ENCODE measurements at regions not wholly inside any gene's neighbourhood (a gene's known extent, or its start where the extent isn't known, plus 50 kb on each side); places are given as distances from the start of the nearest gene placed in this dataset.
A peak's percentile ranks its signal among the peaks of the same experiment; 100 is the strongest.

DNA sequence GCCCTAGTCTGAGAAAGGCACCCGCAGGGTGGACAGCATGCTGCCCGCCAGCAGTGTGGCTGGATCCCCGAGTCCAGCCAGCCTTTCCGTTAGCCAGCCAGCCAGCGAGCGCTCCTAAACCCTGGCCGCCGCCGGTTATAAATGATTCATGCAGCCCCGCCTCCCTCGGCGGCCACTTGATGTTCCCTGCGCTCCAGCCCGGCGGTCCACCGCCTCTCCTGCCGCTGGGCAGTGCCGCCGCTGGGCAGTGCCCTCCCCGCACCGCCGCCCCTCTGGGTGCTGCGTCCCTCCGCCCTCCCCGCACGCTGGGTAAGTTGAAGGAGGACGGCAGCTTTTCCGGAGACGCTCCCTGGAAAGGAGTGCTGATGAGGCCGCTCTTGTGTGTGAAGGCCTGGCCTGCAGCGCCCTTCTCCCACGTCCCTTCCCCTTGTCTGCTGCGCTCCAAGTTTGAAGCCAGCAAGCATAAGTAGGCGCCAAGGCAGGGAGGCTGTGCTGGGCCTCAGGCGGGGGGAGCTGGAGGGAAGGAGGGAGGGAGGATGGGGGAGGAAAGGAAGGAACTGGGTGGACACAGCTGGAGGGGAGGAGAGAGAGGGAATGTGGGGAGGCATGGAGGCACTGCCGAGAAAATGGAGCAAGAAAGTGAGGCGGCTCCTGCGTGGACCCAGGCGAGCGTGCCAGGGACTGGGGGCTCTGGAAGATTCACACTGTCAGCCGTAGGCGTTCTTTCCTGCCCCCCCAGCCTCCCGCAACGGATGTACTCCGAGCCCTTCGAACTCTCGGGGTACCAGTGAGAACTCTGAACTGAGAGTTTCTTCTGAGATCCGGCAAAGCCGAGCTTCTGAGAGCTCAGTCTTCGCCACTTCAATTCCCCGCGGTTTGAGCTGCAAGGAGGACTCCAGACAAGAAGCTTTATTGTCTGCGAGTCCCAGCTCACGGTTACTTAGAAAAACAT is 131.9 kb downstream of the GLI2 start:
- Histone ChIP-seq H3K4me3 (ENCODE audit: insufficient read depth, low read depth, low read length) (peak overlapping the region; percentile 12; the same call in 1 of the 2 replicates), H3K36me3 (replicated peaks; ENCODE audit: control insufficient read depth, insufficient read depth, low read length) (no peaks in the 10 kb centered on the region), H3K27me3 (ENCODE audit: control insufficient read depth, insufficient read depth, low read length) (no peaks in the 10 kb centered on the region)
- peak; percentile 87 for DNase-seq

- DNase-seq, result no peak
- no peak overlapping the region for H3K4me3 ChIP-seq (ENCODE audit: insufficient read depth, low read depth, low read length)
- H3K36me3 ChIP-seq (replicated peaks; ENCODE audit: control insufficient read depth, insufficient read depth, low read length), result no peaks in the 10 kb centered on the region
- H3K27me3 ChIP-seq (ENCODE audit: control insufficient read depth, insufficient read depth, low read length), result no peaks in the 10 kb centered on the region
Observed at GRCh38 chr2:120868366-120868765, 132.7 kb downstream of the GLI2 start.

- no peak for DNase-seq
- Histone ChIP-seq H3K27me3 (ENCODE audit: control insufficient read depth, insufficient read depth, low read length) (no peaks in the 10 kb centered on the region), H3K36me3 (replicated peaks; ENCODE audit: control insufficient read depth, insufficient read depth, low read length) (no peaks in the 10 kb centered on the region), H3K4me3 (ENCODE audit: insufficient read depth, low read depth, low read length) (no peak overlapping the region)
Observed at GRCh38 chr2:120869036-120869729, 133.5 kb downstream of the GLI2 start.

- Histone ChIP-seq H3K27me3 (ENCODE audit: control insufficient read depth, insufficient read depth, low read length) (no peaks in the 10 kb centered on the region), H3K4me3 (ENCODE audit: insufficient read depth, low read depth, low read length) (no peak overlapping the region), H3K36me3 (replicated peaks; ENCODE audit: control insufficient read depth, insufficient read depth, low read length) (no peaks in the 10 kb centered on the region)
- no peak for DNase-seq
Observed at GRCh38 chr2:120869730-120870466, 134.2 kb downstream of the GLI2 start.

DNA sequence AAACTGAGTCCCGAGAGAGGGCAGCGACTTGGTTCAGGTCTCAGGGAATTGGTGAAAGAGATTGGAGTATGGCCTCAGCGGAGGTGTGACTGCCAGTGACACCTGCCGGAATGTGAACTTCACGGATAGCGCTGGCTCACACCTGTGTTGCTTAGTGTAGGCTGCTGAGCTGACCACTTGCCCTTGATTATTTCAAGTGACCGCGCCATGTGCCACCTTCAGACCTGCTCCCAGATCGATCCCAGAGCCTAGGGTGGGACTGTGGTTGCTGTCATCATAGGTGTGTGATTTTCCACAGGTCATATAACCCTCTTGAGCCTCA is 134.8 kb downstream of the GLI2 start:
- Histone ChIP-seq H3K27me3 (ENCODE audit: control insufficient read depth, insufficient read depth, low read length) (no peaks in the 10 kb centered on the region), H3K4me3 (ENCODE audit: insufficient read depth, low read depth, low read length) (no peak overlapping the region), H3K36me3 (replicated peaks; ENCODE audit: control insufficient read depth, insufficient read depth, low read length) (no peaks in the 10 kb centered on the region)
- no peak for DNase-seq

DNA sequence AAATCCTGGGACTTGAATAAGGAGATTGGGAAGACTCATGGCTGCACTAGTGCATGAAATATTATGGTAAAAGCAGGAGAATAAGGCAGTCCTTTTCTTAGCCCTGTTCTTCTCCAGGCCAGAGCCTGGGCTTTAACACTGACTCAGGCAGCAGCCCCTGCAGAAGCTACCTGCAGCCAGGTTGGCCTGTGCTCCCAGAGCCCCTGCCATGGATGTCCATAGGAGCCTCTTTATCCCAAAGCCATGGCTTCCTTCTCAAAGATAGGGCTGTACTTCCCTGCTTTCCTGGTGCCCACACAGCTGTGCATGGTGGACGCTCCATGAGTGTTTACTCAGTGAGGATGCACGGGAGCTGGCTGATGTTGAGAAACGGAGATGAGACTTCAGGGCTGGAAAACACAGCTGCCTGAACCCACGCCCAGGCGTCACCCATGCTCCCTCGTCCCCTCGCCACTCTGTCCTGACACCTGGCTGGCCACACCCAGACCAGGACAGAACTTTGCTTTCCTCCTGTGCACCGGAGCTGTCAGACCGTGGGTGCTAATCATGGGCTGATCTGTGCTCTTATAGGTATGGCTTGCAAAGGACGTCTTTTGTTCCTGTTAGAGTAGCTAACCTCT is 135.5 kb downstream of the GLI2 start:
- Histone ChIP-seq H3K36me3 (replicated peaks; ENCODE audit: control insufficient read depth, insufficient read depth, low read length) (no peaks in the 10 kb centered on the region), H3K4me3 (ENCODE audit: insufficient read depth, low read depth, low read length) (no peak overlapping the region), H3K27me3 (ENCODE audit: control insufficient read depth, insufficient read depth, low read length) (no peaks in the 10 kb centered on the region)
- no peak for DNase-seq

- DNase-seq, result no peak
- Histone ChIP-seq H3K27me3 (ENCODE audit: control insufficient read depth, insufficient read depth, low read length) (no peaks in the 10 kb centered on the region), H3K36me3 (replicated peaks; ENCODE audit: control insufficient read depth, insufficient read depth, low read length) (no peaks in the 10 kb centered on the region), H3K4me3 (ENCODE audit: insufficient read depth, low read depth, low read length) (no peak overlapping the region)
Observed at GRCh38 chr2:120871881-120872620, 136.4 kb downstream of the GLI2 start.

DNA sequence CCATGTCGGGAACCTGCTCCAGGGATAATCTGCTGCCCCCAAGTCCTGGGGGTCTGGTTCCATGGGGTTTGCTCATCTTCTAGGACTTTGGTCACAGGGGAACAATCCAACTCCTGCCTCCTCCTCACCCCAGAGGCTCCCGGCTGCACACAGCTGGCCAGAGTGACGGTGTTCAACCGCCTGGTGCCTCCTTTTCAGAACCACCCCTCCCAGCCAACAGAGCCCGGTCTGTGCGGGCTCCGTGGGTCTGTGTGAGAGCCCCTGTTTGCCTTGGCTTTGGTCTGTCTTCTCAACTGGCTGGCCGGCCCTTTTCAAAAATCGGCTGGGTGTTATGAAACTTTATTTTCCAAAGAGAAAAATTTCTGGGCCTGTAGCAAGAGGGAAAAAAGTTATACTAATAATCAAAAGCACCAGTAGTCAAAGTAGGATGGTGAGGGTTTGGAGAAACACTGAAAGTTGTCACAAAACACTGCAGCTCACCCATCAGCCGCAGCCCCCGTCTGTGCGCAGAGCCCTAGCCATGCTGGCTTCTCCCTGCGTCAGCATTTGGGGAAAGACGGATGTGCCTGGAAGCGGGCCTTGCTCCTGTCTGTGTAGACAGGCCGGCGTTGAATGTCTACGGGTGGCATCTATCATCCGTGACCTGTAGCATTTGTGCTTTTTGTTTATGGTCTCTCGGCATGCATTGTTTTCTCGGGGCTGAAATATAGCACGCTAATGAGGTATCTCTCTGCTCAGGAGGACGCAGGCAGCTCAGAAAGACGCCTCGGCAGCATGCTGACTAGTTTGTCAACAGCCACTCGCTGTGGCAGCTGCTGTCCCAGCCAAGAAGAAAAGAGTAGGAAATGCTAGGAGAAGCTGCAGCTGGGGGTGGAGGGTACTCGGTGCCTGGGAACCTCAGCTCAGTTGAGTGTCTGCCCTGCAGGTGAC is 138.6 kb downstream of the GLI2 start:
- Histone ChIP-seq H3K36me3 (replicated peaks; ENCODE audit: control insufficient read depth, insufficient read depth, low read length) (no peaks in the 10 kb centered on the region), H3K27me3 (ENCODE audit: control insufficient read depth, insufficient read depth, low read length) (no peaks in the 10 kb centered on the region), H3K4me3 (ENCODE audit: insufficient read depth, low read depth, low read length) (no peak overlapping the region)
- no peak for DNase-seq

- no peaks in the 10 kb centered on the region for H3K36me3 ChIP-seq (replicated peaks; ENCODE audit: control insufficient read depth, insufficient read depth, low read length)
- DNase-seq, result no peak
- no peaks in the 10 kb centered on the region for H3K27me3 ChIP-seq (ENCODE audit: control insufficient read depth, insufficient read depth, low read length)
- no peak overlapping the region for H3K4me3 ChIP-seq (ENCODE audit: insufficient read depth, low read depth, low read length)
Observed at GRCh38 chr2:120874888-120875275, 139.2 kb downstream of the GLI2 start.

- H3K36me3 ChIP-seq (replicated peaks; ENCODE audit: control insufficient read depth, insufficient read depth, low read length), result no peaks in the 10 kb centered on the region
- H3K27me3 ChIP-seq (ENCODE audit: control insufficient read depth, insufficient read depth, low read length), result no peaks in the 10 kb centered on the region
- no peak overlapping the region for H3K4me3 ChIP-seq (ENCODE audit: insufficient read depth, low read depth, low read length)
- DNase-seq, result no peak
Observed at GRCh38 chr2:120875431-120875830, 139.8 kb downstream of the GLI2 start.

DNA sequence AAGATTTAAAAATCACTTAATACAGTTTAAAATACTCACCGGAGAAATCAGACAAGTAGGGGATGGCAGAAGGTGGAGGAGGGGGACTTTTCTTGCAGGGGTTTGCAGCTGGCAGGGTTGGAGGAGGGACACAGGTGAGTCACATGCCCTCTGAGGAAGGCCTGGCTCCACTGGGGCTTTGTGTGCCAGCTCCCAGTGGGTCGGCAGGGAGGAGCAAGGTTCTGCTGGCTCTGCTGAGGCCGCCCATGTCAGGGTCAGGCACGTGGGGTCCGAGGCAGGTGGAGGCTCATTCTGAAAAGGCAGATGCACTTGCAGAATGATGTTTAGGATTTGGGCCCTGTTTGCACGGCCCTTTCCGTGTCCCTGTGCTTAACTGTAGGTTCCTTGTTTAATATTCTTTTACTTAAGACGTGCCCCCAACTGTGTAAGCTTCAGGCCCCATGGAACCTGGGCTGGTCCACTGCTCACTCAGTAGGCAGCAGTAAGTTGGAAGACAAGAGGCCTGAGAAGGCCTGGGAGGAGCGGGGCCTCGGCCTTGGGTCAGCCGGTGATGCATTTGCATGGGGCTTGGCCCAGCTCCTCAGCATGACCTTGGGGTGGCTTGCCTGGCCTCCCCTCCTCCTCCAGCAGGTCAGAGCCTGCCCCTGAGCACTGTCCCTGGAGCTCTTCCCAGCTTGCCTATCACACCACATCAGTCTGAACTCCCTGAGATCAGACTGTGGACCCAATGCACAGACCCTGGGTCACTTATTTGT is 141.0 kb downstream of the GLI2 start:
- Histone ChIP-seq H3K27me3 (ENCODE audit: control insufficient read depth, insufficient read depth, low read length) (no peaks in the 10 kb centered on the region), H3K4me3 (ENCODE audit: insufficient read depth, low read depth, low read length) (no peak overlapping the region), H3K36me3 (replicated peaks; ENCODE audit: control insufficient read depth, insufficient read depth, low read length) (no peaks in the 10 kb centered on the region)
- DNase-seq, result no peak

- H3K4me3 ChIP-seq (ENCODE audit: insufficient read depth, low read depth, low read length), result no peak overlapping the region
- no peaks in the 10 kb centered on the region for H3K36me3 ChIP-seq (replicated peaks; ENCODE audit: control insufficient read depth, insufficient read depth, low read length)
- no peaks in the 10 kb centered on the region for H3K27me3 ChIP-seq (ENCODE audit: control insufficient read depth, insufficient read depth, low read length)
- DNase-seq, result no peak
Observed at GRCh38 chr2:120877409-120877808, 141.7 kb downstream of the GLI2 start.

- DNase-seq, result peak; percentile 62
- no peak overlapping the region for H3K4me3 ChIP-seq (ENCODE audit: insufficient read depth, low read depth, low read length)
- no peaks in the 10 kb centered on the region for H3K27me3 ChIP-seq (ENCODE audit: control insufficient read depth, insufficient read depth, low read length)
- no peaks in the 10 kb centered on the region for H3K36me3 ChIP-seq (replicated peaks; ENCODE audit: control insufficient read depth, insufficient read depth, low read length)
Observed at GRCh38 chr2:120878970-120879369, 143.3 kb downstream of the GLI2 start.
